Body of pancreas (tissue), 4 donors: ENCODE measurements at regions not wholly inside any gene's neighbourhood (a gene's known extent, or its start where the extent isn't known, plus 50 kb on each side); places are given as distances from the start of the nearest gene placed in this dataset.

Source experiments
- POLR2A ChIP-seq, 3 donors: fragments of 450-650 bp; IDR thresholded peaks; one replicate each; pipeline ENCODE4 v1.6.1; 2016; ENCODE audit warnings: antibody characterized with exemption in 3 of 3, mild to moderate bottlenecking in 2 of 3
- TF ChIP-seq, protein P1 (sequence below), 7 experiments: fragments of 450-650 bp in 4 of 7; fragments of 200-600 bp in 3 of 7; sonication (generic) in 3 of 7; IDR thresholded peaks; one replicate each; pipeline ENCODE4 v1.5.1; 2016 to 2019; ENCODE audit warnings: antibody characterized with exemption in 7 of 7

- TF ChIP-seq POLR2A (IDR thresholded peaks at IDR 0.05): no peak
- TF ChIP-seq, protein P1, sequence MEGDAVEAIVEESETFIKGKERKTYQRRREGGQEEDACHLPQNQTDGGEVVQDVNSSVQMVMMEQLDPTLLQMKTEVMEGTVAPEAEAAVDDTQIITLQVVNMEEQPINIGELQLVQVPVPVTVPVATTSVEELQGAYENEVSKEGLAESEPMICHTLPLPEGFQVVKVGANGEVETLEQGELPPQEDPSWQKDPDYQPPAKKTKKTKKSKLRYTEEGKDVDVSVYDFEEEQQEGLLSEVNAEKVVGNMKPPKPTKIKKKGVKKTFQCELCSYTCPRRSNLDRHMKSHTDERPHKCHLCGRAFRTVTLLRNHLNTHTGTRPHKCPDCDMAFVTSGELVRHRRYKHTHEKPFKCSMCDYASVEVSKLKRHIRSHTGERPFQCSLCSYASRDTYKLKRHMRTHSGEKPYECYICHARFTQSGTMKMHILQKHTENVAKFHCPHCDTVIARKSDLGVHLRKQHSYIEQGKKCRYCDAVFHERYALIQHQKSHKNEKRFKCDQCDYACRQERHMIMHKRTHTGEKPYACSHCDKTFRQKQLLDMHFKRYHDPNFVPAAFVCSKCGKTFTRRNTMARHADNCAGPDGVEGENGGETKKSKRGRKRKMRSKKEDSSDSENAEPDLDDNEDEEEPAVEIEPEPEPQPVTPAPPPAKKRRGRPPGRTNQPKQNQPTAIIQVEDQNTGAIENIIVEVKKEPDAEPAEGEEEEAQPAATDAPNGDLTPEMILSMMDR (IDR thresholded peaks at IDR 0.05): no peak
These were observed 190.4 kb downstream of the NUAK1 start for GRCh38 chr12:105948331-105948730.
